Activated B cell treated with CpG ODN at 0.5 μM for 24 hours (primary cell): ENCODE measurements at regions not wholly inside any gene's neighbourhood (a gene's known extent, or its start where the extent isn't known, plus 50 kb on each side); places are given as distances from the start of the nearest gene placed in this dataset.

Experiments
- ATAC-seq: fragments of 200-7000 bp; cut with Tn5 transposase; one replicate; pipeline ENCODE4 v1.10.0; 2021; ENCODE audit warnings: low read depth, mild to moderate bottlenecking, moderate library complexity
- CTCF ChIA-PET: fragments of 350-600 bp; sonication (Branson Sonifier 250); formaldehyde crosslinking; loops from one replicate; lab custom pipeline; 2021; ENCODE audit warnings: antibody characterized with exemption; lab: Charles Lee
- POLR2A ChIA-PET: fragments of 350-600 bp; sonication (Branson Sonifier 250); formaldehyde crosslinking; loops from one replicate; lab custom pipeline; 2021; ENCODE audit warnings: antibody characterized with exemption; lab: Charles Lee
- DNase-seq: peaks from one replicate; pipeline ENCODE4 v3.0.0; 2022
- H3K27ac Mint-ChIP-seq: one replicate; pipeline ENCODE4 v1.8.0; 2020; ENCODE audit warnings: mixed read lengths
- H3K27me3 Mint-ChIP-seq: one replicate; pipeline ENCODE4 v1.8.0; 2021; ENCODE audit warnings: mixed read lengths
- H3K36me3 Mint-ChIP-seq: one replicate; pipeline ENCODE4 v1.8.0; 2021; ENCODE audit warnings: low read depth, mixed read lengths
- H3K4me1 Mint-ChIP-seq: one replicate; pipeline ENCODE4 v1.8.0; 2021; ENCODE audit warnings: mixed read lengths
- H3K4me3 Mint-ChIP-seq: one replicate; pipeline ENCODE4 v1.8.0; 2020; ENCODE audit warnings: mild to moderate bottlenecking, mixed read lengths
- H3K9me3 Mint-ChIP-seq: one replicate; pipeline ENCODE4 v1.8.0; 2020; ENCODE audit warnings: mixed read lengths
- CTCF ChIP-seq: fragments of 200-600 bp; IDR thresholded peaks from one replicate; pipeline ENCODE4 v1.8.0; 2022; ENCODE audit warnings: antibody characterized with exemption, mild to moderate bottlenecking
- intact Hi-C: fragments of 100-400 bp; cut with micrococcal nuclease; formaldehyde crosslinking; loops from one replicate; pipeline ENCODE4 v1.15.1; 2024

DNA sequence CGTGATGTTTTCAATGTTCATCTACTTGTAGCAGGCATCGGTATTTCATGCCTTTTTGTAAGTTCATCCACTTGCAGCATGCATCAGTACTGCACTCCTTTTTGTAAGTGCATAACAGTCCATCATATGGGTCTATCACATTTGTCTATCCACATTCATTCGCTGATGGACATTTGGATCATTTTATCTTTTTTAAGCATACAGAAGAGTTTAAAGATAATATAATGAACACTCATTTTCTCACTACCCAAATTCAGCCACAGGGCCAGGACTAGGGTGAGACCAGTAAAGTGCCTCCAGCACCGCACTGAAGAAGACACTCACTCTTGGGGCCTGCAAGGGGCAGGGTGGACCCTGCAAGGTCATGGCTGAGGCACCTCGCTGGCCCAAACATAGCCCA, 309.6 kb downstream of the UACA start:
- ChIA-PET CTCF (no interaction called here), POLR2A (no interaction called here)
- no peak overlapping the region for H3K4me3 Mint-ChIP-seq
- ATAC-seq (no peak), DNase-seq (no peak)
- H3K27ac Mint-ChIP-seq = no peak overlapping the region
- H3K36me3 Mint-ChIP-seq = no peaks in the 10 kb centered on the region
- TF ChIP-seq CTCF = no peak
- intact Hi-C loops = no loop called here
- H3K9me3 Mint-ChIP-seq = no peaks in the 10 kb centered on the region
- H3K27me3 Mint-ChIP-seq = peaks cover under 1% of the 10 kb centered on the region
- peaks cover under 1% of the 10 kb centered on the region for H3K4me1 Mint-ChIP-seq

GRCh38 chr15:70453238-70453637, 310.1 kb downstream of the UACA start:
- DNase-seq (no peak), ATAC-seq (no peak)
- H3K4me1 Mint-ChIP-seq = peaks cover 6% of the 10 kb centered on the region
- ChIA-PET POLR2A (no interaction called here), CTCF (no interaction called here)
- no peaks in the 10 kb centered on the region for H3K9me3 Mint-ChIP-seq
- peaks cover 3% of the 10 kb centered on the region for H3K27me3 Mint-ChIP-seq
- no peak for TF ChIP-seq CTCF
- intact Hi-C loops = no loop called here
- H3K36me3 Mint-ChIP-seq = no peaks in the 10 kb centered on the region
- no peak overlapping the region for H3K4me3 Mint-ChIP-seq
- H3K27ac Mint-ChIP-seq = no peak overlapping the region

DNA sequence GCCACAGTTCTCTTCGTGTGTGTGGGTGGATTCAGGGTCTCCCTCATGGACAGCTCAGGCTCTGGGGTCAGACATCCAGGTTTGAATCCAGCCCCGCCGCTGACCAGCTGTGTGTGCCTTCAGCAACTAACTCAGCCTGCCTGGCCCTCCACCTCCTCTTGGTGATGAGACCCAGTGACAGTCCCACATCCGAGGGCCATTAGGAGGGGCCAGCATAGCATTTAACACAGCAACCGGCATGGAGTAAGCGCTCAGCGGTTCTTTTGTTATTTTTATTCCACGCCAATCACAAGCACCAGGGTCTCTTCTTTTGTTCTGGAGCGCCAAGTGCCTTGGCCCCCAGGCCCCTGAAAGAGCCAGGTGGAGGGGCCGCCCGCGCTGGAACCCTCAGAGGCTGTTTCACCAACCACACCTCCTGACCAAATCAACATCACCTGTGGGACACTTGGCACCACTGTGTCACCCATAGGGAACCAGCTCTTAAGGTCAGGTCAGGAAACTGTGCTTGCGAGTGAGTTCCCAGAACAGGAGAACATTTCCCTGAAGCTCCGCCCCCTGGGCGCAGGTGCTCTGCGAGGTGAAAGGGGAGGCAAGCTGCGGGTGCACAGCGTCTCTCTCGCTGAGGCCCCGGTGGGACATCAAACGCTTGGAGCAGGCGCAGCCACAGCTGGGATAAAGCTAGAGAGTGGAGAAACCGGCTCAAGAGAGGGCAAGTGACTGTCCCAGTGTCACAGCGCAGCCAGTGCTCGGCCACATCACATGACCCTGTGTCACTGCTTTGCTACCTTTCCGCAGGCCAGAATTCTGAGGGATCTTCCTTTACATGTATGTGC, 311.3 kb downstream of the UACA start:
- Mint-ChIP-seq H3K36me3 (no peaks in the 10 kb centered on the region), H3K4me1 (peaks cover 17% of the 10 kb centered on the region), H3K9me3 (no peaks in the 10 kb centered on the region), H3K4me3 (no peak overlapping the region), H3K27ac (no peak overlapping the region), H3K27me3 (peaks cover 6% of the 10 kb centered on the region)
- DNase-seq = no peak
- TF ChIP-seq CTCF = no peak
- CTCF ChIA-PET = no interaction called here
- POLR2A ChIA-PET = no interaction called here
- intact Hi-C loops = no loop called here
- no peak for ATAC-seq

GRCh38 chr15:70450142-70450443, 313.3 kb downstream of the UACA start:
- TF ChIP-seq CTCF = no peak
- POLR2A ChIA-PET = no interaction called here
- intact Hi-C loops = no loop called here

DNA sequence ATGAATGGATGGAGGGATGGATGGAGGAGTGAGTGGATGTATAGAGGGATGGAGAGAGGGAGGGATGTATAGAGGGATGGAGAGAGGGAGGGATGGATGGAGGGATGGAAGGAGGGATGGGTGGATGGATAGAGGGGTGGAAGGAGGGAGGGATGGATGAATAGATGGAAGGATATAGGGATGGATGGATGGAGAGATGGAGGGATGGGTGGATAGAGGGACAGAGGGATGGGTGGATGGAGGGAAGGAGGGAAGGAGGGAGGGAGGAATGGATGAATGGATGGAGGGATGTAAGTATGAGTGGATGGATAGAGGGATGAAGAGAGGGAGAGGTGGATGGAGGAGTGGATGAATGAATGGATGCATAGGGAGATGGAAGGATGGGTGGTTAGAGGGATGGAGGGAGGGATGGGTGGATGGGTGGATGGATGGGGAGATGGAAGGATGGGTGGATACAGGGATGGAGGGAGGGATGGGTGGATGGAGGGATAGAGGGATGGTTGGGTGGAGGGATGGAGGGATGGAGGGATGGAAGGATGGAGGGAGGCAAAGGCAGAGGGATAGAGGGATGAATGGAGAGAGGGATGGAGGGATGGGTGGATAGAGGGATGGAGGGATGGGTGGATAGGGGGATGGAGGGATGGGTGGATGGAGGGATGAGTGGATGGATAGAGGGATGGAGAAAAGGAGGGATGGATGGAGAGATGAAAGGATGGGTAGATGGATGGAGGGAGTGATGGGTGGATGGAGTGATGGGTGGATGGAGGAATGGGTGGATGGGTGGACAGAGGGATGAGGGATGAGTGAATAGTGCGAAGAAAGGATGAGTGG, 313.8 kb downstream of the UACA start:
- intact Hi-C loops = no loop called here
- Mint-ChIP-seq H3K36me3 (no peaks in the 10 kb centered on the region), H3K27ac (no peak overlapping the region), H3K27me3 (peaks cover 11% of the 10 kb centered on the region), H3K4me3 (no peak overlapping the region), H3K9me3 (no peaks in the 10 kb centered on the region), H3K4me1 (peaks cover 17% of the 10 kb centered on the region)
- ChIA-PET CTCF (no interaction called here), POLR2A (no interaction called here)
- ATAC-seq = no peak
- TF ChIP-seq CTCF = no peak
- no peak for DNase-seq

More at GRCh38 chr15:70450142-70450443, 313.3 kb downstream of the UACA start:
- peaks cover 17% of the 10 kb centered on the region for H3K4me1 Mint-ChIP-seq
- no peaks in the 10 kb centered on the region for H3K9me3 Mint-ChIP-seq
- DNase-seq = no peak
- H3K4me3 Mint-ChIP-seq = no peak overlapping the region
- ATAC-seq = no peak
- peaks cover 10% of the 10 kb centered on the region for H3K27me3 Mint-ChIP-seq
- CTCF ChIA-PET = no interaction called here
- H3K36me3 Mint-ChIP-seq = no peaks in the 10 kb centered on the region
- H3K27ac Mint-ChIP-seq = no peak overlapping the region
